Astrocyte (in vitro differentiated cells and primary cell): ENCODE measurements at regions not wholly inside any gene's neighbourhood (a gene's known extent, or its start where the extent isn't known, plus 50 kb on each side); places are given as distances from the start of the nearest gene placed in this dataset.

ENCODE experiments used
- EZH2 ChIP-seq: IDR thresholded peaks from 2 replicates; pipeline ENCODE4 v1.6.1; 2012; ENCODE audit warnings: mild to moderate bottlenecking, low read length, inconsistent platforms; ENCODE audit not compliant: insufficient read depth
- TF ChIP-seq, protein P1 (sequence below): IDR thresholded peaks from 2 replicates; pipeline ENCODE4 v1.5.1; 2011; ENCODE audit warnings: low read depth, mild to moderate bottlenecking, inconsistent platforms, low read length, moderate library complexity; ENCODE audit not compliant: insufficient read depth

DNA sequence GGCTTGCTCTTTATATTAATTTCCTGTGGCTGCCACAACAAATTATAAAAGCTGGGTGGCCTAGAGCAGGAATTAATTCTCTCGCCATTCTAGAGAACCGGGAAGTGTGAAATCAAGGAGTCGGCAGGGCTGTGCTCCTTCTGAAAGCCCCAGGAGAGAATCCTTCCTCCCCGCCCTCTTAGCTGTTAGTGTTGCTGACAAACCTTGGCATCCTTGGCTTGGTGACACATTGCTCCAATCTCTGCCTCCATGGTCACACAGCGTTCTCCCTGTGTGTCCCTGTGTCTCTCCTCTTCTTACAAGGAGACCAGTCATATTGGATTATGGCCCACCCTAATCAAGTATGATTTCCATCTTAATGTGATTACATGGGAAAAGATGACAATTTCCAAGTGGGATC lies 55.9 kb upstream of the NEURL1B start:
- TF ChIP-seq, protein P1, sequence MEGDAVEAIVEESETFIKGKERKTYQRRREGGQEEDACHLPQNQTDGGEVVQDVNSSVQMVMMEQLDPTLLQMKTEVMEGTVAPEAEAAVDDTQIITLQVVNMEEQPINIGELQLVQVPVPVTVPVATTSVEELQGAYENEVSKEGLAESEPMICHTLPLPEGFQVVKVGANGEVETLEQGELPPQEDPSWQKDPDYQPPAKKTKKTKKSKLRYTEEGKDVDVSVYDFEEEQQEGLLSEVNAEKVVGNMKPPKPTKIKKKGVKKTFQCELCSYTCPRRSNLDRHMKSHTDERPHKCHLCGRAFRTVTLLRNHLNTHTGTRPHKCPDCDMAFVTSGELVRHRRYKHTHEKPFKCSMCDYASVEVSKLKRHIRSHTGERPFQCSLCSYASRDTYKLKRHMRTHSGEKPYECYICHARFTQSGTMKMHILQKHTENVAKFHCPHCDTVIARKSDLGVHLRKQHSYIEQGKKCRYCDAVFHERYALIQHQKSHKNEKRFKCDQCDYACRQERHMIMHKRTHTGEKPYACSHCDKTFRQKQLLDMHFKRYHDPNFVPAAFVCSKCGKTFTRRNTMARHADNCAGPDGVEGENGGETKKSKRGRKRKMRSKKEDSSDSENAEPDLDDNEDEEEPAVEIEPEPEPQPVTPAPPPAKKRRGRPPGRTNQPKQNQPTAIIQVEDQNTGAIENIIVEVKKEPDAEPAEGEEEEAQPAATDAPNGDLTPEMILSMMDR, result no peak
- TF ChIP-seq EZH2, result no peak
